SK-N-SH (cell line): ENCODE measurements at regions not wholly inside any gene's neighbourhood (a gene's known extent, or its start where the extent isn't known, plus 50 kb on each side); places are given as distances from the start of the nearest gene placed in this dataset.
"Not testable (repeated sequence)": the region's sequence is repeated elsewhere in the genome, so short reads cannot be mapped to it uniquely, and the experiment has no call there.

Source experiments
- CTCF ChIA-PET: fragments of 300-600, 350-600 bp; formaldehyde crosslinking; extraction: SDS; loops from one replicate; lab custom pipeline; 2021; lab: Yijun Ruan, JAX
- POLR2A ChIA-PET: fragments of 350-600 bp; sonication (Branson Sonifier 250); formaldehyde crosslinking; extraction: SDS; loops from one replicate; lab custom pipeline; 2020; ENCODE audit warnings: antibody characterized with exemption, inconsistent platforms; lab: Yijun Ruan, JAX
- DNase-seq: peaks from one replicate; pipeline ENCODE4 v3.0.0; 2012
- H2AFZ ChIP-seq: fragments of 200-600 bp; sonication (generic); 2 replicates; pipeline ENCODE4 v1.8.1; 2016; ENCODE audit warnings: antibody characterized with exemption, mild to moderate bottlenecking, low read depth
- H3F3A ChIP-seq: fragments of 200-600 bp; sonication (generic); replicated peaks from 2 replicates; pipeline ENCODE3; 2016; ENCODE audit warnings: antibody characterized with exemption, mild to moderate bottlenecking; ENCODE audit not compliant: insufficient read depth
- H3K27ac ChIP-seq, 2 experiments: fragments of 200-500 bp in 1 of 2; fragments of 200-600 bp in 1 of 2; sonication (Bioruptor generic) in 1 of 2; sonication (generic), shearing (Covaris generic) in 1 of 2; 2 replicates each; pipeline versions ENCODE4 v1.5.1 to v1.6.1; 2014 to 2016; ENCODE audit warnings: low read depth in 2 of 2, inconsistent platforms in 1 of 2, low read length in 1 of 2, mild to moderate bottlenecking in 1 of 2, mixed read lengths in 1 of 2
- H3K27me3 ChIP-seq: fragments of 200-600 bp; sonication (generic), shearing (Covaris generic); 2 replicates; pipeline ENCODE4 v1.6.1; 2016; ENCODE audit warnings: mixed run types; ENCODE audit not compliant: insufficient read depth
- H3K36me3 ChIP-seq, 2 experiments: fragments of 200-500 bp in 1 of 2; fragments of 200-600 bp in 1 of 2; sonication (Bioruptor generic) in 1 of 2; sonication (generic) in 1 of 2; replicated peaks in 1 of 2; 2 replicates each; pipeline versions ENCODE3 to v1.5.1; 2014 to 2016; ENCODE audit warnings: low read length in 1 of 2, mild to moderate bottlenecking in 1 of 2; ENCODE audit not compliant: insufficient read depth in 2 of 2, control insufficient read depth in 1 of 2
- H3K4me1 ChIP-seq, 2 experiments: fragments of 200-500 bp in 1 of 2; fragments of 200-600 bp in 1 of 2; sonication (Bioruptor generic) in 1 of 2; sonication (generic), shearing (Covaris generic) in 1 of 2; 2 replicates each; pipeline versions ENCODE4 v1.5.1 to v1.6.1; 2014 to 2016; ENCODE audit warnings: low read depth in 1 of 2, low read length in 1 of 2, mixed run types in 1 of 2; ENCODE audit not compliant: insufficient read depth in 2 of 2, control insufficient read depth in 1 of 2
- H3K4me2 ChIP-seq: fragments of 200-600 bp; sonication (generic), shearing (Covaris generic); 2 replicates; pipeline ENCODE4 v1.6.1; 2017; ENCODE audit warnings: mixed run types
- H3K4me3 ChIP-seq, 2 experiments: fragments of 200-500 bp in 1 of 2; fragments of 200-600 bp in 1 of 2; sonication (Bioruptor generic) in 1 of 2; sonication (generic), shearing (Covaris generic) in 1 of 2; 2 replicates each; pipeline versions ENCODE4 v1.5.1 to v1.8.1; 2014 to 2016; ENCODE audit warnings: low read depth in 2 of 2, inconsistent platforms in 1 of 2, low read length in 1 of 2, mild to moderate bottlenecking in 1 of 2, mixed read lengths in 1 of 2, moderate library complexity in 1 of 2
- H3K79me2 ChIP-seq: fragments of 200-600 bp; sonication (generic); 2 replicates; pipeline ENCODE4 v1.8.1; 2017; ENCODE audit warnings: mild to moderate bottlenecking; ENCODE audit not compliant: insufficient read depth
- H3K9ac ChIP-seq: fragments of 200-600 bp; sonication (generic); 2 replicates; pipeline ENCODE4 v1.6.1; 2017; ENCODE audit warnings: mixed run types
- H3K9me2 ChIP-seq: fragments of 200-600 bp; sonication (generic); 2 replicates; pipeline ENCODE4 v1.6.1; 2017; ENCODE audit warnings: mixed run types
- H3K9me3 ChIP-seq: fragments of 200-600 bp; sonication (generic); 2 replicates; pipeline ENCODE4 v1.6.1; 2017; ENCODE audit warnings: mixed run types, mild to moderate bottlenecking, moderate library complexity
- H4K20me1 ChIP-seq: fragments of 200-600 bp; sonication (generic); 2 replicates; pipeline ENCODE4 v1.6.1; 2017; ENCODE audit warnings: mild to moderate bottlenecking, mixed run types; ENCODE audit not compliant: insufficient read depth
- WGBS: methylation state at CpG from one replicate; pipeline ENCODE4 v1.1.6; 2017; ENCODE audit warnings: low lambda C conversion rate; 5-methylcytosine and 5-hydroxymethylcytosine counted together

GRCh38 chrX:63179852-63180251 lies 171.3 kb downstream of the SPIN4 start:
- H2AFZ ChIP-seq, H4K20me1 ChIP-seq, H3K27me3 ChIP-seq, H3K36me3 ChIP-seq, H3K4me1 ChIP-seq, H3K9me3 ChIP-seq, POLR2A ChIA-PET, DNase-seq, H3K4me3 ChIP-seq, H3F3A ChIP-seq, H3K9me2 ChIP-seq, H3K4me2 ChIP-seq, CTCF ChIA-PET, H3K79me2 ChIP-seq, H3K27ac ChIP-seq, H3K9ac ChIP-seq: not testable (repeated sequence)
- no CpG with 5 or more reads among the region's 3 CpGs for WGBS

- H3K9me3 ChIP-seq, H3K4me2 ChIP-seq, POLR2A ChIA-PET, H3K79me2 ChIP-seq, H3K9me2 ChIP-seq, CTCF ChIA-PET, H4K20me1 ChIP-seq, H3K36me3 ChIP-seq, H3K4me1 ChIP-seq, H3K9ac ChIP-seq, H2AFZ ChIP-seq, H3K27ac ChIP-seq, H3K27me3 ChIP-seq, H3K4me3 ChIP-seq, H3F3A ChIP-seq, DNase-seq: not testable (repeated sequence)
- WGBS, result no CpG with 5 or more reads among the region's 4 CpGs
Measured at GRCh38 chrX:63176578-63176977, 174.6 kb downstream of the SPIN4 start.

GRCh38 chrX:63173841-63174718 lies 177.1 kb downstream of the SPIN4 start:
- H4K20me1 ChIP-seq, POLR2A ChIA-PET, H3K4me3 ChIP-seq: not testable (repeated sequence)

DNA sequence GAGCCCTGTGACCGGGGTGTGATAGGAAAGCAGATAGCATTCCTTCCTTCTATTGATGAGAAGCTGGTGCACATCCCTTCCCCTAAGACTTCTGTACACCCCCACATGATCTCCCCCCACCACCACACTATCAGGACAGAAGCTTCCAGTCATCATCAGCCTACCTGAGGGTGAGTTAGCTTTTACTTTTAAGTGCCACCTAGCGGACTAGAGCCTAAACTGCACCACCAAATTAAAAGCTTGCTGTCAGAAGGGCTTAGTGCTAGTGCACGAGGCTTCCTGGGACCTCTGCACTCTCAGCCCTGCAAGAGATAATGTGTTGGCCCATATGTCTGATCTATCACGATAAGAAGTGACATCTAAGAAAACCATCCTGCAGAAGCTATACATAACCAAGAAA lies 181.7 kb downstream of the SPIN4 start:
- H2AFZ ChIP-seq, H4K20me1 ChIP-seq, H3K4me1 ChIP-seq, H3K9me3 ChIP-seq, H3K27ac ChIP-seq, H3K9ac ChIP-seq, H3K9me2 ChIP-seq, H3F3A ChIP-seq, CTCF ChIA-PET, H3K79me2 ChIP-seq, DNase-seq, H3K4me3 ChIP-seq, H3K4me2 ChIP-seq, H3K36me3 ChIP-seq, H3K27me3 ChIP-seq, POLR2A ChIA-PET: not testable (repeated sequence)
- WGBS, result no CpG with 5 or more reads among the region's 4 CpGs

More at GRCh38 chrX:63173841-63174718, 177.1 kb downstream of the SPIN4 start:
- H2AFZ ChIP-seq, H3F3A ChIP-seq, DNase-seq, H3K27me3 ChIP-seq, H3K9ac ChIP-seq, H3K9me2 ChIP-seq, CTCF ChIA-PET, H3K27ac ChIP-seq, H3K4me2 ChIP-seq, H3K4me1 ChIP-seq, H3K36me3 ChIP-seq, H3K9me3 ChIP-seq, H3K79me2 ChIP-seq: not testable (repeated sequence)
- WGBS, result no CpG with 5 or more reads among the region's 8 CpGs

- H3K9ac ChIP-seq, H3K4me1 ChIP-seq, H3K79me2 ChIP-seq, CTCF ChIA-PET, H3K9me2 ChIP-seq, H3K27ac ChIP-seq, POLR2A ChIA-PET, H3K4me3 ChIP-seq, H3K9me3 ChIP-seq, H3K36me3 ChIP-seq, H3K27me3 ChIP-seq, DNase-seq, H2AFZ ChIP-seq, H3K4me2 ChIP-seq, H3F3A ChIP-seq, H4K20me1 ChIP-seq: not testable (repeated sequence)
- no CpG with 5 or more reads among the region's 1 CpG for WGBS
Measured at GRCh38 chrX:63168949-63169348, 182.2 kb downstream of the SPIN4 start.

GRCh38 chrX:63167002-63167401 lies 184.1 kb downstream of the SPIN4 start:
- H2AFZ ChIP-seq, H3K36me3 ChIP-seq, POLR2A ChIA-PET, H3K27ac ChIP-seq, H3F3A ChIP-seq, CTCF ChIA-PET, H3K4me1 ChIP-seq, DNase-seq, H3K4me3 ChIP-seq, H4K20me1 ChIP-seq, H3K79me2 ChIP-seq, H3K9me3 ChIP-seq, H3K9me2 ChIP-seq, H3K4me2 ChIP-seq, H3K9ac ChIP-seq, H3K27me3 ChIP-seq: not testable (repeated sequence)
- no CpG with 5 or more reads among the region's 1 CpG for WGBS
